HEK293T (cell line): ENCODE measurements at regions not wholly inside any gene's neighbourhood (a gene's known extent, or its start where the extent isn't known, plus 50 kb on each side); places are given as distances from the start of the nearest gene placed in this dataset.

ENCODE experiments used
- CTCF ChIA-PET: fragments of 350-600 bp; formaldehyde crosslinking; extraction: SDS; loops from one replicate; lab custom pipeline; 2021; ENCODE audit warnings: antibody characterized with exemption, inconsistent platforms; lab: Yijun Ruan, JAX
- POLR2A ChIA-PET: fragments of 350-600 bp; formaldehyde crosslinking; extraction: SDS; loops from one replicate; lab custom pipeline; 2020; ENCODE audit warnings: antibody characterized with exemption, inconsistent platforms; lab: Yijun Ruan, JAX
- DNase-seq: peaks from one replicate; pipeline ENCODE4 v3.0.0; 2012; ENCODE audit warnings: mixed read lengths; ENCODE audit errors: extremely low spot score
- ARNT ChIP-seq: fragments of 450-650 bp; IDR thresholded peaks from 2 replicates; pipeline ENCODE4 v1.6.1; 2017; ENCODE audit warnings: mild to moderate bottlenecking
- BHLHE40 ChIP-seq: fragments of 450-650 bp; IDR thresholded peaks from 2 replicates; pipeline ENCODE4 v1.6.1; 2016; ENCODE audit warnings: mild to moderate bottlenecking, moderate library complexity, borderline replicate concordance
- CTBP1 ChIP-seq: fragments of 450-650 bp; IDR thresholded peaks from 2 replicates; pipeline ENCODE4 v1.6.1; 2016; ENCODE audit warnings: borderline replicate concordance
- ELF4 ChIP-seq: fragments of 450-650 bp; IDR thresholded peaks from 2 replicates; pipeline ENCODE4 v1.6.1; 2017; ENCODE audit warnings: antibody characterized with exemption
- FOXA1 ChIP-seq: fragments of 450-650 bp; IDR thresholded peaks from 2 replicates; pipeline ENCODE4 v1.6.1; 2016; ENCODE audit warnings: mild to moderate bottlenecking
- FOXK2 ChIP-seq: fragments of 450-650 bp; IDR thresholded peaks from 2 replicates; pipeline ENCODE4 v1.6.1; 2016; ENCODE audit warnings: mild to moderate bottlenecking
- FOXM1 ChIP-seq: fragments of 450-650 bp; IDR thresholded peaks from 2 replicates; pipeline ENCODE4 v1.6.1; 2017; ENCODE audit warnings: mild to moderate bottlenecking, borderline replicate concordance
- HDGF ChIP-seq: fragments of 450-650 bp; IDR thresholded peaks from 2 replicates; pipeline ENCODE4 v1.6.1; 2017; ENCODE audit warnings: antibody characterized with exemption, borderline replicate concordance
- L3MBTL2 ChIP-seq: fragments of 450-650 bp; conservative IDR thresholded peaks from 2 replicates; pipeline ENCODE4 v1.6.1; 2016; ENCODE audit warnings: mild to moderate bottlenecking
- LEF1 ChIP-seq: fragments of 450-650 bp; IDR thresholded peaks from 2 replicates; pipeline ENCODE4 v1.6.1; 2017; ENCODE audit warnings: mild to moderate bottlenecking, borderline replicate concordance
- NFRKB ChIP-seq: fragments of 450-650 bp; IDR thresholded peaks from 2 replicates; pipeline ENCODE4 v1.6.1; 2016; ENCODE audit warnings: mild to moderate bottlenecking, moderate library complexity
- PKNOX1 ChIP-seq: fragments of 450-650 bp; IDR thresholded peaks from 2 replicates; pipeline ENCODE4 v1.6.1; 2016
- SP1 ChIP-seq: fragments of 450-650 bp; IDR thresholded peaks from 2 replicates; pipeline ENCODE4 v1.6.1; 2017
- SUZ12 ChIP-seq: fragments of 450-650 bp; IDR thresholded peaks from 2 replicates; pipeline ENCODE4 v1.6.1; 2016; ENCODE audit warnings: mild to moderate bottlenecking
- TARDBP ChIP-seq: fragments of 450-650 bp; IDR thresholded peaks from 2 replicates; pipeline ENCODE4 v1.6.1; 2016
- ZNF384 ChIP-seq: fragments of 450-650 bp; IDR thresholded peaks from 2 replicates; pipeline ENCODE4 v1.6.1; 2016

GRCh38 chr2:147394179-147394790 is 450.5 kb upstream of the ACVR2A start:
- ChIA-PET CTCF (no interaction called here), POLR2A (no interaction called here)
- TF ChIP-seq FOXK2 (no peak), SP1 (no peak), ARNT (no peak), CTBP1 (peak; percentile 20; the same call in 1 of the 2 replicates), SUZ12 (no peak), FOXM1 (no peak), PKNOX1 (peak; percentile 71; the same call in 1 of the 2 replicates)
- DNase-seq: peak; percentile 7

- ChIA-PET POLR2A (no interaction called here), CTCF (no interaction called here)
- DNase-seq: no peak
- TF ChIP-seq NFRKB: no peak
- TF ChIP-seq HDGF: no peak
- TF ChIP-seq SP1: no peak
- TF ChIP-seq L3MBTL2: no peak
- TF ChIP-seq FOXM1: no peak
- no peak for TF ChIP-seq PKNOX1
- no peak for TF ChIP-seq TARDBP
- TF ChIP-seq LEF1: no peak
- no peak for TF ChIP-seq FOXA1
- no peak for TF ChIP-seq ELF4
- TF ChIP-seq CTBP1: no peak
- TF ChIP-seq SUZ12: no peak
- no peak for TF ChIP-seq FOXK2
These were observed 452.6 kb upstream of the ACVR2A start for GRCh38 chr2:147392180-147392579.

GRCh38 chr2:147390475-147390874 is 454.4 kb upstream of the ACVR2A start:
- DNase-seq: no peak
- no peak for TF ChIP-seq BHLHE40
- no peak for TF ChIP-seq ELF4
- TF ChIP-seq ZNF384: no peak
- no peak for TF ChIP-seq ARNT
- TF ChIP-seq SP1: no peak
- no peak for TF ChIP-seq NFRKB
- POLR2A ChIA-PET: no interaction called here
- CTCF ChIA-PET: no interaction called here

- no peak for DNase-seq
- TF ChIP-seq TARDBP: no peak
- TF ChIP-seq FOXM1: no peak
- TF ChIP-seq HDGF: no peak
- TF ChIP-seq LEF1: no peak
- no peak for TF ChIP-seq ARNT
- no peak for TF ChIP-seq ZNF384
- no peak for TF ChIP-seq CTBP1
- no peak for TF ChIP-seq L3MBTL2
- no peak for TF ChIP-seq SP1
- no peak for TF ChIP-seq ELF4
- no peak for TF ChIP-seq BHLHE40
- TF ChIP-seq SUZ12: no peak
- ChIA-PET POLR2A (no interaction called here), CTCF (no interaction called here)
These were observed 455.6 kb upstream of the ACVR2A start for GRCh38 chr2:147389218-147389617.

- no peak for DNase-seq
- TF ChIP-seq ZNF384 (no peak), ARNT (no peak), FOXM1 (no peak), CTBP1 (no peak), TARDBP (no peak), FOXK2 (no peak), PKNOX1 (no peak)
- CTCF ChIA-PET: no interaction called here
- POLR2A ChIA-PET: no interaction called here
These were observed 456.6 kb upstream of the ACVR2A start for GRCh38 chr2:147388217-147388616.

GRCh38 chr2:147386284-147386683 is 458.5 kb upstream of the ACVR2A start:
- ChIA-PET CTCF (no interaction called here), POLR2A (no interaction called here)
- no peak for DNase-seq
- no peak for TF ChIP-seq BHLHE40
- no peak for TF ChIP-seq LEF1
- TF ChIP-seq FOXM1: no peak

GRCh38 chr2:147385600-147385999 is 459.2 kb upstream of the ACVR2A start:
- no peak for TF ChIP-seq SUZ12
- TF ChIP-seq BHLHE40: no peak
- no peak for TF ChIP-seq FOXA1
- no peak for TF ChIP-seq ARNT
- TF ChIP-seq ELF4: no peak
- no peak for TF ChIP-seq FOXK2
- TF ChIP-seq NFRKB: no peak
- TF ChIP-seq ZNF384: no peak
- no peak for TF ChIP-seq PKNOX1
- TF ChIP-seq HDGF: no peak
- no peak for TF ChIP-seq FOXM1
- TF ChIP-seq TARDBP: no peak
- ChIA-PET CTCF (no interaction called here), POLR2A (no interaction called here)
- DNase-seq: no peak
